GM08714 (cell line): ENCODE measurements at regions not wholly inside any gene's neighbourhood (a gene's known extent, or its start where the extent isn't known, plus 50 kb on each side); places are given as distances from the start of the nearest gene placed in this dataset.
"Not testable (repeated sequence)": the region's sequence is repeated elsewhere in the genome, so short reads cannot be mapped to it uniquely, and the experiment has no call there.

Experiments used
- H3K4me3 ChIP-seq: fragments of 200-500 bp; sonication (Bioruptor generic); 2 replicates; pipeline ENCODE4 v1.5.1; 2014; ENCODE audit warnings: mild to moderate bottlenecking, low read length, inconsistent platforms
- ZNF274 ChIP-seq: IDR thresholded peaks from 2 replicates; pipeline ENCODE4 v1.6.1; 2012; ENCODE audit warnings: mild to moderate bottlenecking, low read depth, low read length

GRCh38 chr6:23732521-23732920 is 393.5 kb upstream of the NRSN1 start:
- H3K4me3 ChIP-seq, result no peak overlapping the region
- TF ChIP-seq ZNF274, result no peak

DNA sequence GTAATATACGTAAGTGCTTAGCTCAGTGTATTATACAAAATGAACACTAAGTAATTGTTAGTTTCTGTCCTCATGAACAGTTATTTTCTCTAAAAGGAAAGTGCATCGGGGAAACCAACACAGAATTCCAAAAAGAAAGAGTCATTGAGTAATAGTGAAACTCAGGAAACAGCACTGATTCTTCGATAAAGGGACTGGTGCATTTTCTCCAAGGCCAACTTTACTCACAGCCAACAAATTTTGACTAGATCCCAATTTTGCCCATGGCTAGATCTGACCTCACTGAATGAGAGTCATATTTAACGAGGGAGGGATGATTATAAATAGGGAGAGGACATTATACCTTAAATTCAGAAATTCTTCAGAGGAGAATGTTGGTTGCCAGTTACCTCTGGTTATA is 390.9 kb upstream of the NRSN1 start:
- no peak for TF ChIP-seq ZNF274
- no peak overlapping the region for H3K4me3 ChIP-seq

DNA sequence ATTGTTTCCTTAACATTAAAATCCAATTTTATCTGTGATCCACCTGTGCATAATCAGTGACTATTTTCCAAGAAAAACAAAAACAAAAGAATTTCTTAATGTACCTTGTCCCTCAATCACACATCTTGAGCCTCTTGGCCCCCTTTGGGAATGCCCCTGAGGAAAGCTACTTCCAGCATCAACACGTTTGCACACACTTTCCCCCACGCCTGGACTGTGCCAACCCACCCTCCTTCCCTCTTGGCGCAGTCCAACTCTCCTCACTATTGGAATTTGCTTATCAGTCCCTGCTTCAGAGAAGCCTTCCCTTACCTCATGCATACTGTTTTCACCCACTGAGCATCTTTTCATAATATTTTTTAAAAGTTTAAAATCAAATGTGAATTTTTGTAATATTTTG is 389.4 kb upstream of the NRSN1 start:
- no peak for TF ChIP-seq ZNF274
- H3K4me3 ChIP-seq, result no peak overlapping the region

DNA sequence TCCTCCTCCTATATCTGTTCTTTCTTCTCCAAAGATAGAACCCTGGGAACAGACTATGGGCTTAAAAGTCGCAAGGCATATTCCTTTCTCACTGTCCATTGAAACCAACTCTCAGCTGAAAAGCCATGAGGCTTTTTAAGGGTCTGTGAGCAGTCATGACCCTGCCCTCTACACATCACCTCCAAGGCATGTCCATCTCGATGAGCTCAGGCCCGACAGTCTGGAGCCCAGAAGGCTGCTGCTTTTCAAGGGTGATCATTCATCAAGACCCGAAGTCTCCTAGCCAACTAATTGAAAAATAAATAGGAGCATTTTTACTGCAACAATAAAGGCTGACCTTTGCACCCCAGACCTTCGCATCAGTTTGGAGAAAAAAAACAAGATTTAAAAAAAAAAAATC is 378.8 kb upstream of the NRSN1 start:
- no peak for TF ChIP-seq ZNF274
- no peak overlapping the region for H3K4me3 ChIP-seq

- no peak for TF ChIP-seq ZNF274
- no peak overlapping the region for H3K4me3 ChIP-seq
Observed at GRCh38 chr6:23752414-23752813, 373.6 kb upstream of the NRSN1 start.

GRCh38 chr6:23754197-23754596 is 371.8 kb upstream of the NRSN1 start:
- no peak for TF ChIP-seq ZNF274
- no peak overlapping the region for H3K4me3 ChIP-seq

GRCh38 chr6:23775127-23775526 is 350.9 kb upstream of the NRSN1 start:
- no peak overlapping the region for H3K4me3 ChIP-seq
- no peak for TF ChIP-seq ZNF274

DNA sequence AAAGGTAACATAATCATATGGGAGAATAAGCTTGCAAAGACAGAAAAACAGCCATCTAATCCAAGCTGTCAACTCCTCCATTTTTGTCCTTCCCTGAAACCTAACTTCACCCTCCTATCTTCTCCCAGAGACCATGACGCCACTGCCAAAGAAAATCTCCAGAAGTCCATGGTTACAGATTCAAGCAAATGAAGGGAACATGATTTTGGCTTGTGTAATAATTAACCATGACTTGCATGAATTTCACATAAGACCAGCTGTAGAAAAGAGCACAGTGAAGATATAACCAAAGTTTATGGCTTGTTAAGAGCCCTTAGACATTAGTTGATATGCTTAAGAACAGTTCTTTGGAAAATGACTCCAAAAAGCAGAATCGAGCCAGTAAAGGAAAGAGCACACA is 342.1 kb upstream of the NRSN1 start:
- no peak overlapping the region for H3K4me3 ChIP-seq
- no peak for TF ChIP-seq ZNF274

DNA sequence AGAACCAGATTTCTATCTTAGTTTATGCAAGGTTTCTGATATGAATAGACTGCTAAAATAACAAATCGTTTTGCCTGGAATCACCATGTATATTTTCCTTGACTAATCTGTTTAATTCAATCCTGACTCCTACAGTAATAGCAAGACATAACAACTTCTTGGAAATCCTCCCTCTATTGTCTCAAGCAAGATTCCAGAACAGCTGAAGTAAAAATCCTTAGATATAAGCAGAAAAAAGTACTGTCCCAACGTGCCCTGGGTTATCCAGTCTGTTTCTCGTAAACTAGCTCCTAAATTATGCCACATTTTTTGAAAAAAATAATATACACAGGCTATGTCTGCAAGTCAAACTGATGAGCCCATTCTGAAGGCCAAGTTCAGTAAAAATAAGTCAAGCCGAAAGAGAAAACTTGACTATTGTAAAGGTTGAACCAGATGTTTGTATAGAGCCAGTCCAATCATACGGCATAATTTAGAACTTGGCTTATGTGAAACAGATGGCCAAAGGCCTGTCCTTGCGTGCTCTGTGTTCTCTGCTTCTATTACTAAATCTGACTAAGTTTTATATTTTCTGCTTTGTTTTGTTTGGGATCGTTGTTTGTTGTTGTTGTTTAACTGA is 341.6 kb upstream of the NRSN1 start:
- no peak for TF ChIP-seq ZNF274
- no peak overlapping the region for H3K4me3 ChIP-seq

DNA sequence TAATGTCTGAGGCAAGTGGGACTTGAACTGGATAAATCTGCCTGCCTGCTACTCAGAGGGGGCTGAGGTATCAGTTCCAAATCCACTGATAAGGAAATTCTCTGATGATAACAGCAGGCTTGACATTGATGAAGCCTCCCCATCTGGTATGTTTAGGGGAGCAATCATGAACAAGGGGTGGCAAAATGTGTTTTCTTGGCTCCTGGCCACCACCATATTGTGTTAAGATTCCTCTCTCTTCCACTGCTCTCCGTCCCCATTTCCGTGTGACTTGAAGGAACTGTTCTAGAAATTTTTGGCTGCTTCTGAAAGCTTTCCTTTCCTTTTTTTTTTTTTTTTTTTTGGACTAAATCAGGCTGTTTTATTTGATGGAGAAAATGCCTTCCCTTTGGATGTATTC is 335.3 kb upstream of the NRSN1 start:
- H3K4me3 ChIP-seq, result no peak overlapping the region
- no peak for TF ChIP-seq ZNF274

- H3K4me3 ChIP-seq, result no peak overlapping the region
- no peak for TF ChIP-seq ZNF274
Observed at GRCh38 chr6:23797041-23797440, 329.0 kb upstream of the NRSN1 start.

DNA sequence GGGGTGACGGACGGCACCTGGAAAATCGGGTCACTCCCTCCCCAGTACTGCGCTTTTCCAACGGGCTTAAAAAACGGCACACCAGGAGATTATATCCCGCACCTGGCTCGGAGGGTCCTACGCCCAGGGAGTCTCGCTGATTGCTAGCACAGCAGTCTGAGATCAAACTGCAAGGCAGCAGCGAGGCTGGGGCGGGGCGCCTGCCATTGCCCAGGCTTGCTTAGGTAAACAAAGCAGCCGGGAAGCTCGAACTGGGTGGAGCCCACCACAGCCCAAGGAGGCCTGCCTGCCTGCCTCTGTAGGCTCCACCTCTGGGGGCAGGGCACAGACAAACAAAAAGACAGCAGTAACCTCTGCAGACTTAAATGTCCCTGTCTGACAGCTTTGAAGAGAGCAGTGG is 321.7 kb upstream of the NRSN1 start:
- not testable (repeated sequence) for H3K4me3 ChIP-seq

DNA sequence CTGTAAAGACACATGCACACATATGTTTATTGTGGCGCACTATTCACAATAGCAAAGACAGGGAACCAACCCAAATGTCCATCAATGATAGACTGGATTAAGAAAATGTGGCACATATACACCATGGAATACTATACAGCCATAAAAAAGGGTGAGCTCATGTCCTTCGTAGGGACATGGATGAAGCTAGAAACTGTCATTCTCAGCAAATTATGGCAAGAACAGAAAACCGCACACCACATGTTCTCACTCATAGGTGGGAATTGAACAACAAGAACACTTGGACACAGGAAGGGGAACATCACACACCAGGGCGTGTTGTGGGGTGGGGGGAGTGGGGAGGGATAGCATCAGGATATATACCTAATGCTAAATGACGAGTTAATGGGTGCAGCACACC is 304.9 kb upstream of the NRSN1 start:
- not testable (repeated sequence) for H3K4me3 ChIP-seq

GRCh38 chr6:23823421-23823820 is 302.6 kb upstream of the NRSN1 start:
- H3K4me3 ChIP-seq, result no peak overlapping the region
- TF ChIP-seq ZNF274, result no peak

- TF ChIP-seq ZNF274, result no peak
Observed at GRCh38 chr6:23826572-23826971, 299.4 kb upstream of the NRSN1 start.

DNA sequence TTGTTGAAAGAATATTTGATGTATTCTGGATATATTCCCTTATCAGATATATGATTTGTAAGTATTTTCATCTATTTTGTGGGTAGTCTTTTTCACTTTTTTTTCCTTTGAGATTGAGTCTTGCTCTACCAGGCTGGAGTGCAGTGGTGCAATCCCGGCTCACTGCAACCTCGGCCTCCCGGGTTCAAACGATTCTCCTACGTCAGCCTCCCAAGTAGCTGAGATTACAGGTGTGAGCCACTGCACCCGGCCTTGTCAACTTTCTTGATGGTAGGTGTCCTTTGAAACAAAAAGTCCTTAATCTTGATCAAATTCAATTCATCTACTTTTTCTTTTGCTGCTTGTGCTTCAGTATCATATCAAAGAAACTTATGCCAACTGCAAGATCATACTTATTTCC is 297.2 kb upstream of the NRSN1 start:
- no peak for TF ChIP-seq ZNF274

More at GRCh38 chr6:23826572-23826971, 299.4 kb upstream of the NRSN1 start:
- no peak overlapping the region for H3K4me3 ChIP-seq

More for the DNA sequence above, 297.2 kb upstream of the NRSN1 start:
- H3K4me3 ChIP-seq, result no peak overlapping the region
